IMR-90 (cell line): ENCODE measurements at regions not wholly inside any gene's neighbourhood (a gene's known extent, or its start where the extent isn't known, plus 50 kb on each side); places are given as distances from the start of the nearest gene placed in this dataset.

Source experiments
- ATAC-seq: fragments of 200-7000 bp; cut with Tn5 transposase; 2 replicates; pipeline ENCODE4 v1.9.1; 2020; ENCODE audit warnings: low read depth, mild to moderate bottlenecking, moderate library complexity
- BruUV-seq: library from RNA; stranded (reverse); fragments of 400-500 nt; replicated peaks from 2 replicates; lab custom pipeline; 2021; lab: Mats Ljungman, UMichigan
- CTCF ChIA-PET: fragments of 300-600 bp; formaldehyde crosslinking; extraction: SDS; loops from one replicate; lab custom pipeline; 2021; ENCODE audit warnings: antibody characterized with exemption; lab: Yijun Ruan, JAX
- POLR2A ChIA-PET: fragments of 300-600 bp; sonication (Branson Sonifier 250); formaldehyde crosslinking; loops from one replicate; lab custom pipeline; 2022; ENCODE audit warnings: antibody characterized with exemption; ENCODE audit not compliant: unreplicated experiment; lab: Charles Lee
- DNase-seq: peaks from one replicate; pipeline ENCODE4 v3.0.0; 2013
- H2AFZ ChIP-seq: replicated peaks from 2 replicates; pipeline ENCODE3; 2013; ENCODE audit warnings: low read length, mild to moderate bottlenecking; ENCODE audit not compliant: poor library complexity
- H2AK5ac ChIP-seq: 2 replicates; pipeline ENCODE4 v1.6.1; 2013; ENCODE audit warnings: low read depth, low read length, inconsistent platforms
- H2AK9ac ChIP-seq: replicated peaks from 2 replicates; pipeline ENCODE3; 2013; ENCODE audit warnings: mild to moderate bottlenecking, low read depth, low read length, moderate library complexity; ENCODE audit not compliant: poor library complexity
- H2BK120ac ChIP-seq: 2 replicates; pipeline ENCODE4 v1.6.1; 2013; ENCODE audit warnings: low read depth, low read length, inconsistent platforms
- H2BK15ac ChIP-seq: 3 replicates; pipeline ENCODE4 v1.6.1; 2013; ENCODE audit warnings: low read depth, low read length, inconsistent platforms
- H2BK20ac ChIP-seq: 2 replicates; pipeline ENCODE4 v1.6.1; 2013; ENCODE audit warnings: low read depth, mild to moderate bottlenecking, inconsistent platforms, low read length, moderate library complexity
- H2BK5ac ChIP-seq: 2 replicates; pipeline ENCODE4 v1.6.1; 2013; ENCODE audit warnings: mild to moderate bottlenecking, low read depth, low read length, inconsistent platforms; ENCODE audit not compliant: poor library complexity, severe bottlenecking
- H3K14ac ChIP-seq: replicated peaks from 2 replicates; pipeline ENCODE4 v1.6.1; 2013; ENCODE audit warnings: low read depth, low read length, inconsistent platforms
- H3K18ac ChIP-seq: 2 replicates; pipeline ENCODE4 v1.6.1; 2013; ENCODE audit warnings: low read depth, low read length, control low read depth
- H3K23ac ChIP-seq: 2 replicates; pipeline ENCODE4 v1.6.1; 2013; ENCODE audit warnings: low read depth, low read length, inconsistent platforms
- H3K27ac ChIP-seq: 2 replicates; pipeline ENCODE4 v1.5.1; 2013; ENCODE audit warnings: mild to moderate bottlenecking, control low read depth, low read length; ENCODE audit not compliant: insufficient read depth
- H3K27me3 ChIP-seq: 2 replicates; pipeline ENCODE4 v1.6.1; 2013; ENCODE audit warnings: low read length; ENCODE audit not compliant: control insufficient read depth, insufficient read depth
- H3K36me3 ChIP-seq: 2 replicates; pipeline ENCODE4 v1.6.1; 2013; ENCODE audit warnings: low read length, mixed read lengths; ENCODE audit not compliant: control insufficient read depth, insufficient read depth
- H3K4ac ChIP-seq: 2 replicates; pipeline ENCODE4 v1.6.1; 2013; ENCODE audit warnings: low read depth, low read length, inconsistent platforms
- H3K4me1 ChIP-seq: 2 replicates; pipeline ENCODE4 v1.6.1; 2013; ENCODE audit warnings: low read length, mixed read lengths; ENCODE audit not compliant: control insufficient read depth, insufficient read depth
- H3K4me2 ChIP-seq: 2 replicates; pipeline ENCODE4 v1.6.1; 2013; ENCODE audit warnings: low read depth, mild to moderate bottlenecking, control low read depth, low read length, moderate library complexity
- H3K4me3 ChIP-seq: 2 replicates; pipeline ENCODE4 v1.5.1; 2013; ENCODE audit warnings: low read depth, mild to moderate bottlenecking, control low read depth, low read length, moderate library complexity; ENCODE audit not compliant: insufficient read depth
- H3K56ac ChIP-seq: 2 replicates; pipeline ENCODE4 v1.6.1; 2013; ENCODE audit warnings: low read length, inconsistent platforms; ENCODE audit not compliant: insufficient read depth; ENCODE audit errors: extremely low read depth
- H3K79me1 ChIP-seq, 2 experiments: 2 replicates each; pipeline ENCODE4 v1.6.1; 2013; ENCODE audit warnings: low read length in 2 of 2, inconsistent platforms in 1 of 2, low read depth in 1 of 2
- H3K9ac ChIP-seq: 2 replicates; pipeline ENCODE4 v1.6.1; 2013; ENCODE audit warnings: low read depth, low read length, control low read depth
- H3K9me1 ChIP-seq: 2 replicates; pipeline ENCODE4 v1.6.1; 2013; ENCODE audit warnings: low read length, inconsistent platforms; ENCODE audit not compliant: insufficient read depth
- H3K9me3 ChIP-seq: 2 replicates; pipeline ENCODE4 v1.6.1; 2013; ENCODE audit warnings: low read length; ENCODE audit not compliant: control insufficient read depth, insufficient read depth
- H4K20me1 ChIP-seq: 2 replicates; pipeline ENCODE4 v1.6.1; 2013; ENCODE audit warnings: low read length, inconsistent platforms; ENCODE audit not compliant: insufficient read depth
- H4K5ac ChIP-seq: 2 replicates; pipeline ENCODE4 v1.6.1; 2013; ENCODE audit warnings: mild to moderate bottlenecking, low read depth, low read length, control low read depth
- H4K8ac ChIP-seq, 2 experiments: 2 replicates each; pipeline ENCODE4 v1.6.1; 2013; ENCODE audit warnings: low read depth in 2 of 2, low read length in 2 of 2, control low read depth in 1 of 2, inconsistent platforms in 1 of 2
- H4K91ac ChIP-seq: 2 replicates; pipeline ENCODE4 v1.6.1; 2013; ENCODE audit warnings: low read depth, low read length, inconsistent platforms; ENCODE audit not compliant: insufficient read depth
- FOS ChIP-seq: fragments of 150-350 bp; IDR thresholded peaks from 2 replicates; pipeline ENCODE4 v1.6.1; 2016; ENCODE audit warnings: low read depth, low read length
- MAFK ChIP-seq: IDR thresholded peaks from 2 replicates; pipeline ENCODE4 v1.6.1; 2012; ENCODE audit warnings: low read depth, low read length, improper control_type of control experiment
- POLR2A ChIP-seq: IDR thresholded peaks from 2 replicates; pipeline ENCODE4 v1.6.1; 2012; ENCODE audit warnings: mild to moderate bottlenecking, low read depth, low read length
- WGBS, 2 experiments: methylation state at CpG; one replicate each; pipeline versions ENCODE4 v1.1.5 to v1.1.7; 2013; ENCODE audit warnings: missing lambda C conversion rate in 2 of 2; ENCODE audit not compliant: insufficient read length in 1 of 2; ENCODE audit errors: extremely low coverage in 2 of 2; 5-methylcytosine and 5-hydroxymethylcytosine counted together
- dilution Hi-C: fragments of 300-500 bp; cut with HindIII; formaldehyde crosslinking; loops from one replicate; pipeline ENCODE4 v1.14.3; 2018; ENCODE audit warnings: low sequenced_read_pairs; ENCODE audit not compliant: unreplicated experiment
- in situ Hi-C: fragments of 300-500 bp; cut with MboI; formaldehyde crosslinking; loops from 3 replicates; pipeline ENCODE4 v1.14.3; 2019; ENCODE audit warnings: low sequenced_read_pairs, inconsistent platforms, mixed read lengths
- intact Hi-C: fragments of 100-400 bp; cut with micrococcal nuclease; formaldehyde crosslinking; loops from 2 replicates; pipeline ENCODE4 v1.10.0; 2022

DNA sequence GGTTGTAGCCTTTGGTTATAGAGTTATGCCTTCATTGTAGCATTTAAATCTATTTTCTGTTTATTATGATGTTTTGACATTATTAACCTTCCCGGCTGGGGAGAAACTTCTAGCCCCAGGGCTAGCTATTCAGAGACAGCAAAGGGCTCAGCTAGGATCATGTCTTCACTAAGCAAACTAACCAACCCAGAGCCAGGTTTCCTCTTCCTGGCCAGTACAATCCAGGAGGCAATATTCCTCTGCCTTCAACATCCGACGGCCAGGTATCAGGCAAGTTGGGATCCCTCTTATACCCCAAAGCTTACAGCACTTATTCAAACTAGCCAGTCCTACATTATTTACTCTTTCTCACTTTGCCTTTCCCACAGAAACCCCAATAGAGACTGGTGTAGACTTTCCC, 1060.7 kb upstream of the GHITM start:
- Histone ChIP-seq H3K14ac (no peak overlapping the region), H3K79me1 (no peaks in the 10 kb centered on the region), H3K4me2 (no peak overlapping the region), H2BK120ac (no peak overlapping the region), H3K4me3 (no peak overlapping the region), H3K4me1 (no peaks in the 10 kb centered on the region), H4K5ac (no peak overlapping the region), H3K56ac (no peak overlapping the region), H3K9ac (no peak overlapping the region), H3K4ac (no peak overlapping the region), H2AK9ac (no peak overlapping the region), H2BK15ac (no peak overlapping the region), H3K18ac (no peak overlapping the region), H2BK20ac (no peak overlapping the region), H3K36me3 (no peaks in the 10 kb centered on the region), H2AFZ (no peak overlapping the region), H2AK5ac (no peak overlapping the region), H4K8ac (no peak overlapping the region), H3K9me1 (no peaks in the 10 kb centered on the region), H4K91ac (no peak overlapping the region), H2BK5ac (no peak overlapping the region), H3K27ac (no peak overlapping the region), H3K9me3 (peaks cover 7% of the 10 kb centered on the region; the same call in 1 of the 2 replicates), H3K27me3 (no peaks in the 10 kb centered on the region), H3K23ac (no peak overlapping the region), H4K20me1 (no peaks in the 10 kb centered on the region)
- DNase-seq (no peak), ATAC-seq (no peak)
- CTCF ChIA-PET = no interaction called here
- dilution Hi-C loops = no loop called here
- BruUV-seq = no TSS peak
- no peak for TF ChIP-seq FOS
- no peak for TF ChIP-seq POLR2A
- TF ChIP-seq MAFK = no peak
- in situ Hi-C loops = no loop called here
- 90% methylated on average over 2 of the region's 3 CpGs; no CpG with 5 or more reads in 1 of the 2 experiments for WGBS, 2 experiments
- POLR2A ChIA-PET = no interaction called here
- intact Hi-C loops = no loop called here
